ENCODE measurements at regions not wholly inside any gene's neighbourhood (a gene's known extent, or its start where the extent isn't known, plus 50 kb on each side); places are given as distances from the start of the nearest gene placed in this dataset.

DNA sequence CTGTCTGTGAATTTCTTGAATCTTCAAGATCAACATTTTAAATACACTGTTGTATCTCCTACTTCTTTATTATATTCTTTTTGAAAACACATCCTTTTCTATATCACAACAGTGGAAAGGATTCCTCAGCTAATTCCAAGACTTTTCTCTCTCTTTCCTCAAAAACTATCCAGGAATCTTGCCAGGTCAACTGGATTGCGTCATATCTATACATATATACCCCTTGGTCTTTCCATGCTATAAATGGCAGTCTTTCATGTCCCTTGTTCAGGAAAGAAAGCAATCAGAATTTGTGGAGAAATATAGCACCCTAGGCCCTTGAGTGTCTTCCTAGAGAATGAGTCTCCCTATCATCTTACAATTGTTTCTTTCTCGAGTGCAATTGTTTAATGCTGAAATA, 149.0 kb downstream of the KCNA5 start:
- TF ChIP-seq, protein P1, sequence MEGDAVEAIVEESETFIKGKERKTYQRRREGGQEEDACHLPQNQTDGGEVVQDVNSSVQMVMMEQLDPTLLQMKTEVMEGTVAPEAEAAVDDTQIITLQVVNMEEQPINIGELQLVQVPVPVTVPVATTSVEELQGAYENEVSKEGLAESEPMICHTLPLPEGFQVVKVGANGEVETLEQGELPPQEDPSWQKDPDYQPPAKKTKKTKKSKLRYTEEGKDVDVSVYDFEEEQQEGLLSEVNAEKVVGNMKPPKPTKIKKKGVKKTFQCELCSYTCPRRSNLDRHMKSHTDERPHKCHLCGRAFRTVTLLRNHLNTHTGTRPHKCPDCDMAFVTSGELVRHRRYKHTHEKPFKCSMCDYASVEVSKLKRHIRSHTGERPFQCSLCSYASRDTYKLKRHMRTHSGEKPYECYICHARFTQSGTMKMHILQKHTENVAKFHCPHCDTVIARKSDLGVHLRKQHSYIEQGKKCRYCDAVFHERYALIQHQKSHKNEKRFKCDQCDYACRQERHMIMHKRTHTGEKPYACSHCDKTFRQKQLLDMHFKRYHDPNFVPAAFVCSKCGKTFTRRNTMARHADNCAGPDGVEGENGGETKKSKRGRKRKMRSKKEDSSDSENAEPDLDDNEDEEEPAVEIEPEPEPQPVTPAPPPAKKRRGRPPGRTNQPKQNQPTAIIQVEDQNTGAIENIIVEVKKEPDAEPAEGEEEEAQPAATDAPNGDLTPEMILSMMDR (IDR thresholded peaks at IDR 0.05; ENCODE audit: unreplicated experiment in 3 of 3) = no peak
- Mint-ChIP-seq H3K4me3 (no peak overlapping the region), H3K9me3 (no peaks in the 10 kb centered on the region), H3K27me3 (ENCODE audit: low read depth) (peaks cover 20% of the 10 kb centered on the region), H3K27ac (no peak overlapping the region), H3K36me3 (ENCODE audit: low read depth) (no peaks in the 10 kb centered on the region), H3K4me1 (peaks cover 42% of the 10 kb centered on the region)

DNA sequence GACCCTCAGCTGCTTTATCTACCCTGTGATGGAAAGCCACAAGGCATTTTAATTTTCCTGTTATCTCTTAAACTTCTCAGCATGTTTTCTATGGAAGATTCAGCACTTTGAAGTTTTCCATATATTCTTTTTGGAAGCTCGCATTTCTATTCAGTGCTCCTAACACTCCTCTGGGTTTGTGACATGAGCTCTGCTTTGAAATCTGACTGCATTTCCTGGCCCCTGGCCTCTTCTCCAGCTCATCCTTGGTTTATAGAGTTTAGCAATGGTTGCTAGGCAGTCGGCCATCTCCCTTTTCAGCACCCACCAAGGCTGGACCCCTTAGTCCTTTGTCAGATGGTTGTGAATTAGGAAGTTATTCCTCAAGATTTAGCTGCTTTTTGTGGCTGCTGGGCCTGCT, 150.6 kb downstream of the KCNA5 start:
- Mint-ChIP-seq H3K36me3 (ENCODE audit: low read depth) (no peaks in the 10 kb centered on the region), H3K4me3 (no peak overlapping the region), H3K9me3 (no peaks in the 10 kb centered on the region), H3K27me3 (ENCODE audit: low read depth) (peaks cover 23% of the 10 kb centered on the region), H3K4me1 (peaks cover 40% of the 10 kb centered on the region), H3K27ac (no peak overlapping the region)
- TF ChIP-seq, protein P1 (IDR thresholded peaks at IDR 0.05; ENCODE audit: unreplicated experiment in 3 of 3) = no peak

DNA sequence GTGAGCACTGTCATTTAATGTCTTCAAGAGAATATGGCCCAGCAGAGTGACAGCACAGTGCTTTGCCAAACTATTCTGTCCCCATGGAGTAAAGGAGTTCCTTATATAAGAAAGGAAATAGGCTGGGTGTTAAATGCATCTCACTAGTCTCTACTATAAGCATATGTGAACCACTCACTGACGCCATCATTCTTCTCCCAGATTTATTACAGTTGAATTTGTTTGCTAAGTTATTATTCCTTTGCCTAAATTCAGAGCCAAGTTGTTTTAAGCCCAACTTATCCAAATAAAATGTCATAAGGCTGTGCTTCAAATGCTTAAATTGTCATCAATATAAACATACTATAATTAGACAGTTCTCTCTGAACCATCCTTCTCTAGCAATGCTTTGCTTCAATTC, 151.6 kb downstream of the KCNA5 start:
- Mint-ChIP-seq H3K36me3 (ENCODE audit: low read depth) (no peaks in the 10 kb centered on the region), H3K27me3 (ENCODE audit: low read depth) (peaks cover 27% of the 10 kb centered on the region), H3K9me3 (no peaks in the 10 kb centered on the region), H3K27ac (no peak overlapping the region), H3K4me1 (peaks cover 47% of the 10 kb centered on the region), H3K4me3 (no peak overlapping the region)
- TF ChIP-seq, protein P1 (IDR thresholded peaks at IDR 0.05; ENCODE audit: unreplicated experiment in 3 of 3) = no peak

DNA sequence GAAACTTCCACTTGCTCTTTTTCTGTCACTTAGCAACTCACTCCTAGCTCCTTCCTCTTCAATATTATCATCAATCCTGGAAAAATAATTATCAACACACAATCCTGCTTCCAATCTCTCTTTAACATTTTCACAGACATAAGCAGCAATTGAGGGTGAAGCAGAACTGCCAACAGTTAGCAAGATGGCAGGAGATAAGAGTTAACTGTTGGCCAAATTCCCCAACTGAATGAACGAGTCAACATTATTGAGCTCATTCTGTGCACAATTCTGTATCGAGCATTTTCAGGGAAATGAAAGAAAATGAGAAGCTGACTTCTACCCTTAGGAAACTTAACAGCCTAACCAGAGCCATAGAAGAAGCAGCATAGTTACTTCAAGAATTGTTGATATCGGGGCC, 152.0 kb downstream of the KCNA5 start:
- Mint-ChIP-seq H3K9me3 (no peaks in the 10 kb centered on the region), H3K27me3 (ENCODE audit: low read depth) (peaks cover 28% of the 10 kb centered on the region), H3K36me3 (ENCODE audit: low read depth) (no peaks in the 10 kb centered on the region), H3K4me1 (peaks cover 51% of the 10 kb centered on the region), H3K4me3 (no peak overlapping the region), H3K27ac (no peak overlapping the region)
- TF ChIP-seq, protein P1 (IDR thresholded peaks at IDR 0.05; ENCODE audit: unreplicated experiment in 3 of 3) = no peak

DNA sequence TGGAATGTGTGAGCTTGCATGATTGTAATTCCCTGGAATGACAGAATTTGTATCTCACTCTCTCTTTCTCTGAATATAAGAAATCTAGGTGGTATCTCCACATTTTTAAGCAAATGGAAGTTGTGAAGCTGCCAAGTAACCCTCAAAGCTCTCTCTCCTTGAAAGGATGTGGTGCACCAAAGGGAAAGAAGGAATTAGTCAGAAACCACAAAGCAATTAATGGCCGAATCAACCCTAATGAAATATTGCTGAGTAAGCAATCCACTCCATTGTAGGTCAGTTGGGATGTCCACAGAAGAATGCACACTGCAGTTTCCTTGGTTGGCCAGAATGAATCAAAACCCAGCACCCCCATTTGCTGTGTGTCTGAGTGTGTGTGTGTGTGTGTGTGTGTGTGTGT, 153.5 kb downstream of the KCNA5 start:
- TF ChIP-seq, protein P1 (IDR thresholded peaks at IDR 0.05; ENCODE audit: unreplicated experiment in 3 of 3) = no peak
- Mint-ChIP-seq H3K27me3 (ENCODE audit: low read depth) (peaks cover 31% of the 10 kb centered on the region), H3K4me3 (no peak overlapping the region), H3K9me3 (no peaks in the 10 kb centered on the region), H3K27ac (no peak overlapping the region), H3K36me3 (ENCODE audit: low read depth) (no peaks in the 10 kb centered on the region), H3K4me1 (peaks cover 63% of the 10 kb centered on the region)

DNA sequence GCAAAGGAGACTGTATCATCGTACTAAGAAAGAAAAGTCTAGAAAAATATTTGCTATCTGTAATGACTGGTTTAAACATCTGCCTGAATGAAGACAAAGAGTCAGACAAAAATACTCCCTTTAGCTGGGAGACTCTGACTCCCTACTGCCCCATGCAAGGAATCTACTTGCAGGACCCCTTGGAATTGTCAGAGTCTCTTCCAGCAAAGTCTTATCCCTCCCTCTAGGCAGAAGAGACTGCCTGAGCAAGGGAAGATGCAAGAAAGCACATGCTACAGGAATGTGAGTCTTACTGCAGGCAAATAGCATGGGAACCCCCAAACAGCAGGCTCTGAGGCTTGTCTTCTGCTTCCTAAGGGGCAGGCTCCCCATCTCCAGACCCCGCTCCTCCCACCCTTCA, 154.0 kb downstream of the KCNA5 start:
- TF ChIP-seq, protein P1 (IDR thresholded peaks at IDR 0.05; ENCODE audit: unreplicated experiment in 3 of 3) = no peak
- peaks cover 28% of the 10 kb centered on the region for H3K27me3 Mint-ChIP-seq (ENCODE audit: low read depth)
- H3K4me1 Mint-ChIP-seq = peaks cover 62% of the 10 kb centered on the region
- H3K9me3 Mint-ChIP-seq = no peaks in the 10 kb centered on the region
- no peak overlapping the region for H3K27ac Mint-ChIP-seq
- H3K36me3 Mint-ChIP-seq (ENCODE audit: low read depth) = no peaks in the 10 kb centered on the region
- H3K4me3 Mint-ChIP-seq = no peak overlapping the region
